HepG2 (cell line): ENCODE measurements at regions not wholly inside any gene's neighbourhood (a gene's known extent, or its start where the extent isn't known, plus 50 kb on each side); places are given as distances from the start of the nearest gene placed in this dataset.

Source experiments
- ATAC-seq: fragments of 200-7000 bp; cut with Tn5 transposase; 3 replicates; pipeline ENCODE4 v1.9.1; 2020; ENCODE audit warnings: mild to moderate bottlenecking, moderate library complexity
- BruUV-seq: library from RNA; stranded (reverse); fragments of 400-500 nt; replicated peaks from 2 replicates; lab custom pipeline; 2021; lab: Mats Ljungman, UMichigan
- CTCF ChIA-PET: fragments of 300-600 bp; formaldehyde crosslinking; extraction: SDS; loops from one replicate; lab custom pipeline; 2021; ENCODE audit warnings: low total read pairs, inconsistent platforms, low intra/inter-chr PET ratio; lab: Yijun Ruan, JAX
- POLR2A ChIA-PET: fragments of 350-600 bp; sonication (Branson Sonifier 250); formaldehyde crosslinking; loops from one replicate; lab custom pipeline; 2020; ENCODE audit warnings: antibody characterized with exemption, inconsistent platforms; lab: Yijun Ruan, JAX
- DNase-seq: peaks from one replicate; pipeline ENCODE4 v3.0.0-alpha.2; 2015; ENCODE audit warnings: low spot score
- FAIRE-seq: peaks from 3 replicates; lab custom pipeline; 2011; peaks lifted over from hg19 to GRCh38; lab: Jason Lieb, UNC
- H2AFZ ChIP-seq: one replicate; pipeline ENCODE4 v1.6.1; 2011; ENCODE audit warnings: low read length, inconsistent platforms
- H3K27ac ChIP-seq: fragments of 300-600 bp; 3 replicates; pipeline ENCODE4 v1.8.0; 2011; ENCODE audit warnings: mixed run types, mild to moderate bottlenecking, mixed read lengths, low read length, inconsistent platforms; ENCODE audit not compliant: insufficient read depth; ENCODE audit errors: extremely low read length
- H3K27me3 ChIP-seq, 2 experiments: fragments of 200-600 bp in 1 of 2; 2 replicates in 1 of 2; 3 replicates in 1 of 2; pipeline versions ENCODE4 v1.6.0 to v1.8.0; 2011; ENCODE audit warnings: low read length in 2 of 2, mild to moderate bottlenecking in 2 of 2, moderate library complexity in 2 of 2, inconsistent platforms in 1 of 2; ENCODE audit not compliant: insufficient read depth in 2 of 2, control insufficient read depth in 1 of 2
- H3K36me3 ChIP-seq, 2 experiments: fragments of 200-600 bp in 1 of 2; replicated peaks in 1 of 2; 2 replicates in 1 of 2; 3 replicates in 1 of 2; pipeline versions ENCODE4 v1.5.1 to v1.8.0; 2011; ENCODE audit warnings: low read length in 2 of 2, inconsistent platforms in 1 of 2; ENCODE audit not compliant: insufficient read depth in 2 of 2, control insufficient read depth in 1 of 2
- H3K4me1 ChIP-seq: 2 replicates; pipeline ENCODE4 v1.5.1; 2012; ENCODE audit warnings: low read length, inconsistent platforms; ENCODE audit not compliant: insufficient read depth
- H3K4me2 ChIP-seq: 2 replicates; pipeline ENCODE4 v1.6.0; 2011; ENCODE audit warnings: low read depth, low read length, inconsistent platforms
- H3K4me3 ChIP-seq, 3 experiments: fragments of 200-600 bp in 1 of 3; sonication (generic), shearing (Covaris generic) in 1 of 3; replicated peaks in 1 of 3; 2 replicates each; pipeline ENCODE4 v1.5.1; 2011 to 2016; ENCODE audit warnings: low read length in 3 of 3, inconsistent platforms in 2 of 3, low read depth in 2 of 3, mild to moderate bottlenecking in 2 of 3, control low read depth in 1 of 3, mixed read lengths in 1 of 3; ENCODE audit not compliant: insufficient read depth in 1 of 3
- H3K79me2 ChIP-seq: one replicate; pipeline ENCODE4 v1.6.1; 2011; ENCODE audit warnings: low read length, inconsistent platforms; ENCODE audit not compliant: insufficient read depth
- H3K9ac ChIP-seq: 2 replicates; pipeline ENCODE4 v1.6.0; 2011; ENCODE audit warnings: mild to moderate bottlenecking, low read depth, low read length, inconsistent platforms; ENCODE audit not compliant: insufficient read depth
- H3K9me3 ChIP-seq: 2 replicates; pipeline ENCODE4 v1.5.1; 2012; ENCODE audit warnings: mild to moderate bottlenecking, low read length
- H4K20me1 ChIP-seq: 2 replicates; pipeline ENCODE4 v1.6.0; 2011; ENCODE audit warnings: inconsistent platforms, mild to moderate bottlenecking, low read length, moderate library complexity; ENCODE audit not compliant: insufficient read depth
- HNRNPK ChIP-seq: fragments of 200-400 bp; formaldehyde crosslinking; IDR thresholded peaks from 2 replicates; pipeline ENCODE4 v1.6.1; 2018; ENCODE audit warnings: low read length, low read depth, moderate library complexity, mild to moderate bottlenecking; ENCODE audit not compliant: poor library complexity, severe bottlenecking
- JARID2 ChIP-seq: sonication (generic); formaldehyde crosslinking; IDR thresholded peaks from 2 replicates; pipeline ENCODE4 v1.8.1; 2023; ENCODE audit warnings: missing genetic modification reagents, inconsistent platforms; ENCODE audit not compliant: insufficient replicate concordance
- MAX ChIP-seq: IDR thresholded peaks from 2 replicates; pipeline ENCODE4 v1.6.1; 2012; ENCODE audit warnings: inconsistent platforms
- NFAT5 ChIP-seq: sonication (generic); formaldehyde crosslinking; IDR thresholded peaks from 2 replicates; pipeline ENCODE4 v1.4.0; 2020; ENCODE audit warnings: missing genetic modification reagents
- PBX2 ChIP-seq: IDR thresholded peaks from 2 replicates; pipeline ENCODE4 v1.6.1; 2016; ENCODE audit warnings: control low read depth
- PCBP1 ChIP-seq: fragments of 200-400 bp; formaldehyde crosslinking; IDR thresholded peaks from 2 replicates; pipeline ENCODE4 v1.6.1; 2017; ENCODE audit warnings: mild to moderate bottlenecking, low read depth, low read length, borderline replicate concordance
- SIX1 ChIP-seq: sonication (generic); formaldehyde crosslinking; IDR thresholded peaks from 2 replicates; pipeline ENCODE4 v1.4.0; 2020; ENCODE audit warnings: missing genetic modification reagents, borderline replicate concordance
- SMAD9 ChIP-seq: sonication (generic); formaldehyde crosslinking; IDR thresholded peaks from 2 replicates; pipeline ENCODE4 v1.5.1; 2020; ENCODE audit warnings: mild to moderate bottlenecking, missing genetic modification reagents
- ZBTB33 ChIP-seq: sonication (generic); formaldehyde crosslinking; IDR thresholded peaks from 2 replicates; pipeline ENCODE4 v1.4.0; 2020; ENCODE audit warnings: missing genetic modification reagents
- ZBTB43 ChIP-seq: sonication (generic); formaldehyde crosslinking; conservative IDR thresholded peaks from 2 replicates; pipeline ENCODE4 v1.4.0; 2020; ENCODE audit warnings: missing genetic modification reagents
- ZNF24 ChIP-seq: fragments of 450-650 bp; IDR thresholded peaks from 2 replicates; pipeline ENCODE4 v1.6.1; 2017; ENCODE audit warnings: antibody characterized with exemption, mild to moderate bottlenecking
- ZNF558 ChIP-seq: sonication (generic); formaldehyde crosslinking; IDR thresholded peaks from 2 replicates; pipeline ENCODE4 v1.9.0; 2022; ENCODE audit warnings: mild to moderate bottlenecking, missing genetic modification reagents, borderline replicate concordance
- ZNF563 ChIP-seq: sonication (generic); formaldehyde crosslinking; IDR thresholded peaks from 2 replicates; pipeline ENCODE4 v1.8.0; 2022; ENCODE audit warnings: mild to moderate bottlenecking, moderate library complexity, missing genetic modification reagents
- ZNF75D ChIP-seq: sonication (generic); formaldehyde crosslinking; IDR thresholded peaks from 2 replicates; pipeline ENCODE4 v1.8.1; 2023; ENCODE audit warnings: missing genetic modification reagents, mild to moderate bottlenecking, borderline replicate concordance
- ZNF777 ChIP-seq: sonication (generic); formaldehyde crosslinking; IDR thresholded peaks from 2 replicates; pipeline ENCODE4 v1.4.0; 2020; ENCODE audit warnings: missing genetic modification reagents
- WGBS: methylation state at CpG from one replicate; pipeline ENCODE4 v1.1.6; 2017; ENCODE audit warnings: low lambda C conversion rate; 5-methylcytosine and 5-hydroxymethylcytosine counted together
- in situ Hi-C: cut with HindIII; loops from 2 replicates; pipeline ENCODE4 v1.10.0; 2017; ENCODE audit warnings: low pct_unique_long_range_greater_than_20kb; ENCODE audit not compliant: extremely low pct_ligation_motif_present
- intact Hi-C: fragments of 100-400 bp; cut with micrococcal nuclease; formaldehyde crosslinking; loops from one replicate; pipeline ENCODE4 v1.10.0; 2022; ENCODE audit not compliant: unreplicated experiment

GRCh38 chr14:48703728-48704467 lies 882.3 kb downstream of the RPS29 start:
- Histone ChIP-seq H3K4me2 (no peak overlapping the region), H3K27ac (no peak overlapping the region), H3K79me2 (no peaks in the 10 kb centered on the region), H3K9me3 (peaks cover 53% of the 10 kb centered on the region), H3K4me3 (no peak overlapping the region), H3K4me1 (no peaks in the 10 kb centered on the region), H3K27me3 (no peaks in the 10 kb centered on the region), H3K36me3 (no peaks in the 10 kb centered on the region), H4K20me1 (no peaks in the 10 kb centered on the region), H2AFZ (no peak overlapping the region), H3K9ac (no peak overlapping the region)
- intact Hi-C loops (no loop called here), in situ Hi-C loops (no loop called here)
- CTCF ChIA-PET = no interaction called here
- no peak for FAIRE-seq
- ATAC-seq = no peak
- WGBS = 2% methylated on average over 2 of the region's 2 CpGs
- DNase-seq = no peak
- POLR2A ChIA-PET = no interaction called here
- no TSS peak for BruUV-seq
- TF ChIP-seq ZNF75D (CRISPR knock-in tag) (no peak), ZBTB33 (CRISPR knock-in tag) (no peak), PCBP1 (no peak), MAX (no peak), JARID2 (no peak), ZBTB43 (CRISPR knock-in tag) (no peak), PBX2 (CRISPR knock-in tag) (no peak), NFAT5 (no peak), ZNF24 (no peak), ZNF558 (CRISPR knock-in tag) (no peak), SIX1 (CRISPR knock-in tag) (no peak), SMAD9 (CRISPR knock-in tag) (no peak), ZNF563 (no peak), HNRNPK (no peak), ZNF777 (no peak)
